Neural cell (in vitro differentiated cells): ENCODE measurements at regions not wholly inside any gene's neighbourhood (a gene's known extent, or its start where the extent isn't known, plus 50 kb on each side); places are given as distances from the start of the nearest gene placed in this dataset.
"Not testable (repeated sequence)": the region's sequence is repeated elsewhere in the genome, so short reads cannot be mapped to it uniquely, and the experiment has no call there.

ENCODE experiments used
- H2AFZ ChIP-seq: fragments of 200-600, 300-800 bp; sonication (generic), shearing (Covaris generic); 2 replicates; pipeline ENCODE4 v1.6.0; 2014; ENCODE audit warnings: low read depth, mild to moderate bottlenecking, antibody characterized with exemption, low read length, moderate library complexity
- H3F3A ChIP-seq: fragments of 200-600 bp; shearing (Covaris generic); 2 replicates; pipeline ENCODE4 v1.6.1; 2016; ENCODE audit warnings: mild to moderate bottlenecking, moderate library complexity, mixed read lengths, antibody characterized with exemption, low read length; ENCODE audit not compliant: insufficient read depth, poor library complexity, severe bottlenecking
- H3K27ac ChIP-seq: fragments of 200-600, 300-800 bp; sonication (generic), shearing (Covaris generic); 2 replicates; pipeline ENCODE4 v1.5.1; 2014; ENCODE audit warnings: mild to moderate bottlenecking, low read length, moderate library complexity
- H3K27me3 ChIP-seq: fragments of 300-800, 200-600 bp; sonication (generic), shearing (Covaris generic); 2 replicates; pipeline ENCODE4 v1.6.0; 2014; ENCODE audit warnings: mild to moderate bottlenecking, low read depth, low read length, moderate library complexity; ENCODE audit not compliant: insufficient read depth
- H3K36me3 ChIP-seq: fragments of 300-800, 200-600 bp; sonication (generic), shearing (Covaris generic); 2 replicates; pipeline ENCODE4 v1.5.1; 2014; ENCODE audit warnings: mild to moderate bottlenecking, antibody characterized with exemption, low read length, moderate library complexity; ENCODE audit not compliant: insufficient read depth
- H3K4me2 ChIP-seq: fragments of 300-800, 200-600 bp; sonication (generic), shearing (Covaris generic); 2 replicates; pipeline ENCODE4 v1.6.0; 2014; ENCODE audit warnings: mild to moderate bottlenecking, low read length
- H3K4me3 ChIP-seq: fragments of 300-800, 200-600 bp; sonication (generic), shearing (Covaris generic); 2 replicates; pipeline ENCODE4 v1.5.1; 2014; ENCODE audit warnings: mild to moderate bottlenecking, low read length, moderate library complexity
- H3K79me2 ChIP-seq: fragments of 200-600 bp; shearing (Covaris generic); replicated peaks from 2 replicates; pipeline ENCODE4 v1.6.0; 2014; ENCODE audit warnings: mild to moderate bottlenecking, low read length, moderate library complexity; ENCODE audit not compliant: insufficient read depth
- H3K9ac ChIP-seq: fragments of 300-800, 200-600 bp; sonication (generic), shearing (Covaris generic); 2 replicates; pipeline ENCODE4 v1.6.1; 2016; ENCODE audit warnings: mild to moderate bottlenecking, low read length, mixed read lengths
- H3K9me2 ChIP-seq: fragments of 200-600 bp; shearing (Covaris generic); 2 replicates; pipeline ENCODE4 v1.6.1; 2016; ENCODE audit warnings: mild to moderate bottlenecking, low read length, mixed read lengths; ENCODE audit not compliant: insufficient read depth
- H3K9me3 ChIP-seq: fragments of 200-600, 300-800 bp; sonication (generic), shearing (Covaris generic); 2 replicates; pipeline ENCODE4 v1.6.1; 2016; ENCODE audit warnings: mild to moderate bottlenecking, mixed run types, low read length, moderate library complexity, mixed read lengths
- H4K20me1 ChIP-seq: fragments of 200-600 bp; shearing (Covaris generic); 2 replicates; pipeline ENCODE4 v1.6.1; 2016; ENCODE audit warnings: mild to moderate bottlenecking, mixed run types; ENCODE audit not compliant: insufficient read depth
- EP300 ChIP-seq: fragments of 450-650 bp; conservative IDR thresholded peaks from 2 replicates; pipeline ENCODE4 v1.6.1; 2014; ENCODE audit warnings: antibody characterized with exemption, mild to moderate bottlenecking, moderate library complexity; ENCODE audit not compliant: poor library complexity, severe bottlenecking
- EZH2 ChIP-seq: fragments of 200-600, 300-800 bp; shearing (Covaris generic), sonication (generic); IDR thresholded peaks from 2 replicates; pipeline ENCODE4 v1.6.1; 2014; ENCODE audit warnings: antibody characterized with exemption, low read length, borderline replicate concordance, mild to moderate bottlenecking; ENCODE audit not compliant: insufficient read depth, poor library complexity, severe bottlenecking
- MXI1 ChIP-seq: fragments of 450-650 bp; conservative IDR thresholded peaks from 2 replicates; pipeline ENCODE4 v1.6.1; 2014; ENCODE audit warnings: antibody characterized with exemption, mild to moderate bottlenecking; ENCODE audit not compliant: poor library complexity, severe bottlenecking
- POLR2AphosphoS5 ChIP-seq: IDR thresholded peaks from 2 replicates; pipeline ENCODE4 v1.6.1; 2012
- RAD21 ChIP-seq: fragments of 450-650 bp; conservative IDR thresholded peaks from 2 replicates; pipeline ENCODE4 v1.6.1; 2014; ENCODE audit warnings: antibody characterized with exemption, mild to moderate bottlenecking, moderate library complexity
- SMC3 ChIP-seq: fragments of 450-650 bp; conservative IDR thresholded peaks from 2 replicates; pipeline ENCODE4 v1.6.1; 2014; ENCODE audit warnings: antibody characterized with exemption, mild to moderate bottlenecking, moderate library complexity; ENCODE audit not compliant: poor library complexity
- TAF1 ChIP-seq: IDR thresholded peaks from 2 replicates; pipeline ENCODE4 v1.6.1; 2012; ENCODE audit warnings: low read depth
- TF ChIP-seq, protein P1 (sequence below): IDR thresholded peaks from 2 replicates; pipeline ENCODE4 v1.6.1; 2012; ENCODE audit warnings: borderline replicate concordance
- TF ChIP-seq, protein P2 (sequence below): fragments of 450-650 bp; IDR thresholded peaks from 2 replicates; pipeline ENCODE4 v1.5.1; 2014; ENCODE audit warnings: antibody characterized with exemption, mild to moderate bottlenecking, moderate library complexity; ENCODE audit not compliant: poor library complexity, severe bottlenecking

DNA sequence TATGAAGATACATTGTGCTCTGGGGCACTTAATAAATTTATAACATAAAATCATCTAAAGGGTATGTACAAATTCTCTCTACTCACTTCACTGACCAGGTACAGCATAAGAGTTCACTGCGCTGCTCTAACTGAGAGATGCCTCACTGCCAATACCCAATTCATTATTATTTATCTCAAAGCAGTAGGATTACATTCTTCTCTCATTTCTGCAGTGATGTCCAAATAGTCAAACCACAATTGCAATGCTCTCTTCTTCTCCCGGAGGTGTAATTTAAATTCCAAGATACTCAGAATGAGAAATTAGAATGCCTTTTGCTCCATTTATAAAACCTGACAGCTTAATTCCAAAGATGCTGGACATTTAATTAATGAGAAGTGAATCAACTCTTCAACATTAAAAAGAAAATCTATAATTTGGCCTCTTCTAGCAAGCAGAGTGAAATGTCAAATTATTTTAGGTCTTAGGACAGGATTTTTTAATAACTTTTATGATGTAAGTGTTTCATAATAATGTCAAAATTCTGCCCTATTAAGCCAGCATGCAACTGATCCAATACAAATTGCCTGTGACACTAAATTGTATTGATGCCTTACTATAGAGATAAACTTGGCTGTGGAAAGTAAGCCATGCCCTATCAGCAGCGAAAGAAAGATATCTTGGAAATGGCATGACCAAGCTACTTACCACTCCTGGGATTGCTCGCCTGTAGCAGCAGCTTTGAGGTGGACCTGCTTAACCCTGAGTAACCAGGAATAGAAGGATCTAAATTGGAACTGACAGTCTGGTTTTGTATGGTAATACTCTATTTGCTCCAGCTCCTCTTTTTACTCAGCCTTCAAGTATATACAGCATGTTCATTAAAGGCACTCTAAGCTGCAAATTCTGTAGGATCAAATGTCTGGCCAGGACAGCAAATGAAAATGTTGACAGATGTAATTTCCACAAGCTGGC is 374.2 kb upstream of the TYRP1 start:
- Histone ChIP-seq H3K27me3 (no peaks in the 10 kb centered on the region), H3K36me3 (no peaks in the 10 kb centered on the region), H3F3A (no peaks in the 10 kb centered on the region), H4K20me1 (no peaks in the 10 kb centered on the region), H3K9me2 (no peaks in the 10 kb centered on the region), H3K9ac (no peak overlapping the region), H3K27ac (no peak overlapping the region), H3K79me2 (no peaks in the 10 kb centered on the region), H3K9me3 (no peaks in the 10 kb centered on the region), H3K4me3 (no peak overlapping the region), H3K4me2 (no peak overlapping the region), H2AFZ (no peak overlapping the region)
- TF ChIP-seq POLR2AphosphoS5 (no peak), EZH2 (no peak), TAF1 (no peak), MXI1 (no peak), RAD21 (no peak), EP300 (no peak), SMC3 (no peak)
- TF ChIP-seq, protein P1, sequence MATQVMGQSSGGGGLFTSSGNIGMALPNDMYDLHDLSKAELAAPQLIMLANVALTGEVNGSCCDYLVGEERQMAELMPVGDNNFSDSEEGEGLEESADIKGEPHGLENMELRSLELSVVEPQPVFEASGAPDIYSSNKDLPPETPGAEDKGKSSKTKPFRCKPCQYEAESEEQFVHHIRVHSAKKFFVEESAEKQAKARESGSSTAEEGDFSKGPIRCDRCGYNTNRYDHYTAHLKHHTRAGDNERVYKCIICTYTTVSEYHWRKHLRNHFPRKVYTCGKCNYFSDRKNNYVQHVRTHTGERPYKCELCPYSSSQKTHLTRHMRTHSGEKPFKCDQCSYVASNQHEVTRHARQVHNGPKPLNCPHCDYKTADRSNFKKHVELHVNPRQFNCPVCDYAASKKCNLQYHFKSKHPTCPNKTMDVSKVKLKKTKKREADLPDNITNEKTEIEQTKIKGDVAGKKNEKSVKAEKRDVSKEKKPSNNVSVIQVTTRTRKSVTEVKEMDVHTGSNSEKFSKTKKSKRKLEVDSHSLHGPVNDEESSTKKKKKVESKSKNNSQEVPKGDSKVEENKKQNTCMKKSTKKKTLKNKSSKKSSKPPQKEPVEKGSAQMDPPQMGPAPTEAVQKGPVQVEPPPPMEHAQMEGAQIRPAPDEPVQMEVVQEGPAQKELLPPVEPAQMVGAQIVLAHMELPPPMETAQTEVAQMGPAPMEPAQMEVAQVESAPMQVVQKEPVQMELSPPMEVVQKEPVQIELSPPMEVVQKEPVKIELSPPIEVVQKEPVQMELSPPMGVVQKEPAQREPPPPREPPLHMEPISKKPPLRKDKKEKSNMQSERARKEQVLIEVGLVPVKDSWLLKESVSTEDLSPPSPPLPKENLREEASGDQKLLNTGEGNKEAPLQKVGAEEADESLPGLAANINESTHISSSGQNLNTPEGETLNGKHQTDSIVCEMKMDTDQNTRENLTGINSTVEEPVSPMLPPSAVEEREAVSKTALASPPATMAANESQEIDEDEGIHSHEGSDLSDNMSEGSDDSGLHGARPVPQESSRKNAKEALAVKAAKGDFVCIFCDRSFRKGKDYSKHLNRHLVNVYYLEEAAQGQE = no peak
- TF ChIP-seq, protein P2, sequence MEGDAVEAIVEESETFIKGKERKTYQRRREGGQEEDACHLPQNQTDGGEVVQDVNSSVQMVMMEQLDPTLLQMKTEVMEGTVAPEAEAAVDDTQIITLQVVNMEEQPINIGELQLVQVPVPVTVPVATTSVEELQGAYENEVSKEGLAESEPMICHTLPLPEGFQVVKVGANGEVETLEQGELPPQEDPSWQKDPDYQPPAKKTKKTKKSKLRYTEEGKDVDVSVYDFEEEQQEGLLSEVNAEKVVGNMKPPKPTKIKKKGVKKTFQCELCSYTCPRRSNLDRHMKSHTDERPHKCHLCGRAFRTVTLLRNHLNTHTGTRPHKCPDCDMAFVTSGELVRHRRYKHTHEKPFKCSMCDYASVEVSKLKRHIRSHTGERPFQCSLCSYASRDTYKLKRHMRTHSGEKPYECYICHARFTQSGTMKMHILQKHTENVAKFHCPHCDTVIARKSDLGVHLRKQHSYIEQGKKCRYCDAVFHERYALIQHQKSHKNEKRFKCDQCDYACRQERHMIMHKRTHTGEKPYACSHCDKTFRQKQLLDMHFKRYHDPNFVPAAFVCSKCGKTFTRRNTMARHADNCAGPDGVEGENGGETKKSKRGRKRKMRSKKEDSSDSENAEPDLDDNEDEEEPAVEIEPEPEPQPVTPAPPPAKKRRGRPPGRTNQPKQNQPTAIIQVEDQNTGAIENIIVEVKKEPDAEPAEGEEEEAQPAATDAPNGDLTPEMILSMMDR = no peak

DNA sequence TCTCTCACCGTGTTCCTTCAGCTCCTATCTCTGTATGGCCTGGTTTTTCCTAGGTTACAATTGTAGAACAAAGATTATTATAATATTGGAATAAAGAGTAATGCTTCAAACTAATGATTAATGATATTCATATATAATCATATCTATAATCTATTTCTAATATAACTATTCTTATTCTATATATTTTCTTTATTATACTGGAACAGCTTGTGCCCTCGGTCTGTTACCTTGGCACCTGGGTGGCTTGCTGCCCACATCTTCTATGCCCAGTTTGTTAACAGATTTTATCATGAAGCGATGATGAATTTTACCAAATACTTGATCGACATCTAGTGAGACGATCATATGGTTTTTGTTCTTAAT is 363.6 kb upstream of the TYRP1 start:
- no peaks in the 10 kb centered on the region for H4K20me1 ChIP-seq
- no peaks in the 10 kb centered on the region for H3K27me3 ChIP-seq
- no peaks in the 10 kb centered on the region for H3K9me2 ChIP-seq
- no peaks in the 10 kb centered on the region for H3K9me3 ChIP-seq
- no peak overlapping the region for H3K4me2 ChIP-seq
- no peak overlapping the region for H3K27ac ChIP-seq
- no peak overlapping the region for H2AFZ ChIP-seq
- H3K4me3 ChIP-seq = no peak overlapping the region
- H3K36me3 ChIP-seq = no peaks in the 10 kb centered on the region
- no peaks in the 10 kb centered on the region for H3F3A ChIP-seq
- H3K9ac ChIP-seq = no peak overlapping the region
- H3K79me2 ChIP-seq = no peaks in the 10 kb centered on the region
- TF ChIP-seq, protein P1 = no peak
- TF ChIP-seq EZH2 (no peak), MXI1 (no peak), SMC3 (no peak), TAF1 (no peak), EP300 (no peak), RAD21 (no peak), POLR2AphosphoS5 (no peak)
- TF ChIP-seq, protein P2 = no peak

DNA sequence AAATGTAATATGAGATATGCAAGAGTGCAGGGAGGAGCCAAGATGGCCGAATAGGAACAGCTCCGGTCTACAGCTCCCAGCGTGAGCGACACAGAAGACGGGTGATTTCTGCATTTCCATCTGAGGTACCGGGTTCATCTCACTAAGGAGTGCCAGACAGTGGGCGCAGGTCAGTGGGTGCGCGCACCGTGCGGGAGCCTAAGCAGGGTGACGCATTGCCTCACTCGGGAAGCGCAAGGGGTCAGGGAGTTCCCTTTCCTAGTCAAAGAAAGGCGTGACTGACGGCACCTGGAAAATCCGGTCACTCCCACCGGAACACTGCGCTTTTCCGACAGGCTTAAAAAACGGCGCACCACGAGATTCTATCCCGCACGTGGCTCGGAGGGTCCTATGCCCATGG is 359.2 kb upstream of the TYRP1 start:
- not testable (repeated sequence) for H3K27me3 ChIP-seq

More for the DNA sequence above, 359.2 kb upstream of the TYRP1 start:
- not testable (repeated sequence) for H3K36me3 ChIP-seq, H2AFZ ChIP-seq, H3K4me2 ChIP-seq, H3K79me2 ChIP-seq, H3K4me3 ChIP-seq, H3K9ac ChIP-seq, H3F3A ChIP-seq, H3K9me2 ChIP-seq, H3K27ac ChIP-seq, H3K9me3 ChIP-seq, H4K20me1 ChIP-seq
